Fibroblast of pulmonary artery (primary cell): ENCODE measurements at regions not wholly inside any gene's neighbourhood (a gene's known extent, or its start where the extent isn't known, plus 50 kb on each side); places are given as distances from the start of the nearest gene placed in this dataset.
"Not testable (repeated sequence)": the region's sequence is repeated elsewhere in the genome, so short reads cannot be mapped to it uniquely, and the experiment has no call there.

Experiments
- DNase-seq: peaks from one replicate; pipeline ENCODE4 v3.0.0-alpha.2; 2010; ENCODE audit warnings: low read depth
- H3K4me3 ChIP-seq: replicated peaks from 2 replicates; pipeline ENCODE4 v1.5.1; 2011; ENCODE audit warnings: low read depth, mild to moderate bottlenecking, control low read depth, low read length, moderate library complexity
- CTCF ChIP-seq: IDR thresholded peaks from 2 replicates; pipeline ENCODE4 v1.5.1; 2011; ENCODE audit warnings: mild to moderate bottlenecking, control low read depth, low read length, inconsistent platforms; ENCODE audit errors: missing control alignments

GRCh38 chr9:95573463-95573862, 56.7 kb upstream of the PTCH1 start:
- no peak for TF ChIP-seq CTCF
- no peak overlapping the region for H3K4me3 ChIP-seq

GRCh38 chr9:95572381-95573151, 55.8 kb upstream of the PTCH1 start:
- TF ChIP-seq CTCF: no peak
- H3K4me3 ChIP-seq: no peak overlapping the region

More at GRCh38 chr9:95573463-95573862, 56.7 kb upstream of the PTCH1 start:
- DNase-seq: no peak

GRCh38 chr9:95570646-95571045, 53.9 kb upstream of the PTCH1 start:
- TF ChIP-seq CTCF: no peak
- no peak for DNase-seq
- no peak overlapping the region for H3K4me3 ChIP-seq

More at GRCh38 chr9:95572381-95573151, 55.8 kb upstream of the PTCH1 start:
- DNase-seq: no peak

GRCh38 chr9:95570150-95570549, 53.4 kb upstream of the PTCH1 start:
- peak; percentile 13 for DNase-seq
- TF ChIP-seq CTCF: no peak
- H3K4me3 ChIP-seq: peak overlapping the region; percentile 33

- not testable (repeated sequence) for H3K4me3 ChIP-seq, DNase-seq
Measured at GRCh38 chr9:95568735-95569134, 52.0 kb upstream of the PTCH1 start.
